CD4-positive, CD25-positive, alpha-beta regulatory T cell (primary cell): ENCODE measurements at regions not wholly inside any gene's neighbourhood (a gene's known extent, or its start where the extent isn't known, plus 50 kb on each side); places are given as distances from the start of the nearest gene placed in this dataset.
"Not testable (repeated sequence)": the region's sequence is repeated elsewhere in the genome, so short reads cannot be mapped to it uniquely, and the experiment has no call there.

Source experiments
- ATAC-seq, 2 donors: fragments of 150-1000 bp; cut with Tn5 transposase; one replicate each; pipeline ENCODE4 v1.10.0; 2021; ENCODE audit warnings: low read depth in 2 of 2, moderate number of reproducible peaks in 2 of 2, moderate library complexity in 1 of 2
- DNase-seq, 3 donors: peaks; one replicate each; pipeline versions ENCODE4 v3.0.0 to v3.0.0-alpha.2; 2012 to 2022; ENCODE audit warnings: mixed read lengths in 1 of 3
- H3K27ac ChIP-seq: one replicate; pipeline ENCODE4 v1.7.0; 2013; ENCODE audit warnings: mild to moderate bottlenecking, low read length; ENCODE audit not compliant: insufficient read depth, poor library complexity, severe bottlenecking
- H3K27me3 ChIP-seq: one replicate; pipeline ENCODE4 v1.7.0; 2013; ENCODE audit warnings: low read length; ENCODE audit not compliant: control insufficient read depth, insufficient read depth
- H3K36me3 ChIP-seq: one replicate; pipeline ENCODE4 v1.7.0; 2013; ENCODE audit warnings: mild to moderate bottlenecking, low read length, moderate library complexity; ENCODE audit not compliant: control insufficient read depth, insufficient read depth
- H3K4me1 ChIP-seq: 2 replicates; pipeline ENCODE4 v1.7.0; 2013; ENCODE audit warnings: mild to moderate bottlenecking, low read length; ENCODE audit not compliant: insufficient read depth, control insufficient read depth, poor library complexity, severe bottlenecking
- H3K4me3 ChIP-seq: one replicate; pipeline ENCODE4 v1.7.0; 2013; ENCODE audit warnings: low read depth, mild to moderate bottlenecking, low read length, moderate library complexity
- H3K9me3 ChIP-seq, 2 experiments: 1 replicate in 1 of 2; 2 replicates in 1 of 2; pipeline ENCODE4 v1.7.0; 2013; ENCODE audit warnings: low read length in 2 of 2, mild to moderate bottlenecking in 1 of 2, moderate library complexity in 1 of 2; ENCODE audit not compliant: control insufficient read depth in 2 of 2
- H3K27ac Mint-ChIP-seq, 3 donors: one replicate each; pipeline ENCODE4 v1.8.0; 2020 to 2022; ENCODE audit warnings: mild to moderate bottlenecking in 3 of 3, mixed read lengths in 3 of 3, moderate library complexity in 2 of 3
- H3K27me3 Mint-ChIP-seq: one replicate; pipeline ENCODE4 v1.8.0; 2022; ENCODE audit warnings: mild to moderate bottlenecking, mixed read lengths
- H3K36me3 Mint-ChIP-seq: one replicate; pipeline ENCODE4 v1.8.0; 2020; ENCODE audit warnings: mixed read lengths
- H3K4me1 Mint-ChIP-seq, 4 donors: one replicate each; pipeline ENCODE4 v1.8.0; 2020 to 2022; ENCODE audit warnings: mixed read lengths in 4 of 4, mild to moderate bottlenecking in 1 of 4
- H3K4me3 Mint-ChIP-seq, 4 donors: one replicate each; pipeline ENCODE4 v1.8.0; 2020 to 2022; ENCODE audit warnings: mild to moderate bottlenecking in 4 of 4, mixed read lengths in 4 of 4, moderate library complexity in 3 of 4
- H3K9me3 Mint-ChIP-seq, 7 donors: one replicate each; pipeline ENCODE4 v1.8.0; 2020 to 2022; ENCODE audit warnings: mixed read lengths in 7 of 7, mild to moderate bottlenecking in 3 of 7, moderate library complexity in 2 of 7

DNA sequence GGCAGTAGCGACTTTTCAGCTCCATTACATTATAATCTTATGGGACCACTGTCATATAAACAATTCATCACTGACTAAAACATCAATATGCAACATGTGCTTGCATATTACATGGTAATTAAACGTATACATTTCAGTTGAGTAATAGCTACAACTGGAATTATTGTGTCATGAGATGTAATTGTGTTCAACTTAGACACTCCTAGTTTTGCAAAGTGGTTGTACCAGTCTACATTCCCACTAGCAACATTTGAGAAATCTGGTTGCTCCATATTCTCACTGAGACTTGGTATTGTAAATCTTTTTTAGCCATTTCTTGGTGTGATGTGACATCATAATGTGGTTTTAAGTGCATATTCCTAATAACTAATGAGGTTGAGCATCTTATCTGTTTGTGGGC is 90.0 kb downstream of the CAPZA3 start:
- Mint-ChIP-seq H3K27me3 (no peaks in the 10 kb centered on the region), H3K9me3 (peaks cover 0 to 19% (median 8%) of the 10 kb centered on the region in 7 donors), H3K4me1 (no peaks in the 10 kb centered on the region), H3K36me3 (no peaks in the 10 kb centered on the region), H3K27ac (no peak overlapping the region), H3K4me3 (no peak overlapping the region)
- H3K4me1 ChIP-seq: no peaks in the 10 kb centered on the region
- H3K36me3 ChIP-seq: no peaks in the 10 kb centered on the region
- H3K9me3 ChIP-seq: peaks cover 0 to 5% of the 10 kb centered on the region in 2 experiments
- ATAC-seq: no peak
- H3K27me3 ChIP-seq: no peaks in the 10 kb centered on the region
- no peak for DNase-seq
- no peak overlapping the region for H3K27ac ChIP-seq
- no peak overlapping the region for H3K4me3 ChIP-seq

DNA sequence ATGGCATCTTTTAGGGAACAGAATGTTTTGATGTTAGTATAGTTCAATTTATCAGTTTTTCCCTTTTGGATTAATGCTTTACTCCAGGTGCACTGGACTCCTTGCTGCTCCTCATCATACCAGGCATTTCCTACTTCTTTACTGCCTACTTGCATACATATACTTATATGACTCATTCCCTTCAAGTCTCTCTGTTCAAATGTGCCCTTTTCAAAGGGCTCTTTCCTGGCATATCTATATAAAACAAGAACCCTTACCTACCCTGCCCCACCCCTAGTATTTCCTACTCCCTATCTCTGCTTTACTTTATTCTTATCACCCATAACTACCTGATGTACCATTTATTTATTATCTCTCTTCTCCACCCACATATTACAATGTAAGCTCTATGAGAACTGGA is 90.6 kb downstream of the CAPZA3 start:
- Histone ChIP-seq H3K27me3 (no peaks in the 10 kb centered on the region), H3K4me1 (no peaks in the 10 kb centered on the region), H3K4me3 (no peak overlapping the region), H3K36me3 (no peaks in the 10 kb centered on the region), H3K27ac (no peak overlapping the region), H3K9me3 (peaks cover 0 to 5% of the 10 kb centered on the region in 2 experiments)
- no peaks in the 10 kb centered on the region for H3K4me1 Mint-ChIP-seq
- DNase-seq: no peak
- peaks cover 0 to 19% (median 8%) of the 10 kb centered on the region in 7 donors for H3K9me3 Mint-ChIP-seq
- H3K4me3 Mint-ChIP-seq: no peak overlapping the region
- no peaks in the 10 kb centered on the region for H3K36me3 Mint-ChIP-seq
- ATAC-seq: no peak
- H3K27me3 Mint-ChIP-seq: no peaks in the 10 kb centered on the region
- H3K27ac Mint-ChIP-seq: no peak overlapping the region

DNA sequence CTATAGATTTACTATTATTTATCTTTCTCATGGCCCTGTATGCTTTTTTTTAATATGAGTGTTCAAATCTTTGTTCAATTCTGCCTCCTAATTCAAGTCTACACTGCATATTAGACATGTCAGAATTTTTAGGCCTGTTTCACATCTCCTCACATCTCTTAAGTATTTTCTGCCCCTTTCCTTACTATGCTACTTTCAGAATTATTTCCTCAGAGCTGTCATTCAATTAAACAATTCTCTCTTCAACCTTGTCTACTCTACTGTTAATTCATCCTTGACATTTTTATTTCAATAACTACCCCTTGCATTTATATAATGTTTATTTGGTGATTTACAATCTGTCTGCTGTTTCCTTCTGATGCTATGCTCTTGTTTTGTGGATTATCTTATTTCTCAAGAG is 91.1 kb downstream of the CAPZA3 start:
- Histone ChIP-seq H3K4me1 (no peaks in the 10 kb centered on the region), H3K4me3 (no peak overlapping the region), H3K27me3 (no peaks in the 10 kb centered on the region), H3K9me3 (peaks cover 0 to 5% of the 10 kb centered on the region in 2 experiments), H3K27ac (no peak overlapping the region), H3K36me3 (no peaks in the 10 kb centered on the region)
- Mint-ChIP-seq H3K27ac (no peak overlapping the region), H3K36me3 (no peaks in the 10 kb centered on the region), H3K4me1 (no peaks in the 10 kb centered on the region), H3K9me3 (peaks cover 0 to 19% (median 8%) of the 10 kb centered on the region in 7 donors), H3K27me3 (no peaks in the 10 kb centered on the region), H3K4me3 (no peak overlapping the region)
- DNase-seq (no peak), ATAC-seq (no peak)

DNA sequence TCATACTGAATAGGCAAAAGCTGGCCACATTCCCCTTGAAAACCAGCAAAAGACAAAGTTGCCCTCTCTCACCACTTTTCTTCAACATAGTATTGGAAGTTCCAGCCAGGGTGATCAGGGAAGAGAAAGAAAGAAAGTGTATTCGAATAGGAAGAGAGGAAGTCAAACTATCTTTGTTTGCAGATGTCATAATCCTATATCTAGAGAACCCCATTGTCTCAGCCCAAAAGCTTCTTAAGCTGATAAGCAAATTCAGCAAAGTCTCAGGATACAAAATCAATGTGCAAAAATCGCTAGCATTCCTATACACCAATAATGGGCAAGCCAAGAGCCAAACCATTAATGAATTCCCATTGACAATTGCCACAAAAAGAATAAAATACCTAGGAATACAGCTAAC is 95.0 kb downstream of the CAPZA3 start:
- not testable (repeated sequence) for H3K36me3 ChIP-seq, DNase-seq, H3K27ac ChIP-seq, H3K27me3 Mint-ChIP-seq, H3K27ac Mint-ChIP-seq, H3K36me3 Mint-ChIP-seq, H3K4me3 ChIP-seq, H3K4me1 ChIP-seq, H3K27me3 ChIP-seq, H3K4me3 Mint-ChIP-seq, ATAC-seq, H3K9me3 ChIP-seq, H3K4me1 Mint-ChIP-seq
- H3K9me3 Mint-ChIP-seq: peaks cover 0 to 19% (median 6%) of the 10 kb centered on the region in 7 donors

DNA sequence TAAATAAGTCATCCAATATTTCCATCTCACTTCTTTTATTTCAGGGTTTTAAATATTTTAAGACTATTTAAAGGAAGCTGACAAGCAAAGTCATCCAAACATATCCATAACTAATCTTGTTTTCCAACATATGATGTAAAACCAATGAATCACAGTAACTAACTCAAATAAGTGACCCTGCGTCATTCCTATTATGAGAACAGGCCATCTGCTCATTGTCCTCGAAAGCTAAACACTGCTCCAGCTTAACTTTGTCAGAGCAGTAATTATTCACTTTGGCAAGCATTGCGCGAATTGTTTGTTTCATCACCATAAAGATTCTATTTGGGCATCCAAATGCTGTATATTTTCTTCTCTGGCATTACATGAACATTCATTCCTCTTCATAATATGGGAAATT is 99.1 kb downstream of the CAPZA3 start:
- Histone ChIP-seq H3K9me3 (no peaks in the 10 kb centered on the region), H3K4me3 (no peak overlapping the region), H3K36me3 (no peaks in the 10 kb centered on the region), H3K27ac (no peak overlapping the region), H3K27me3 (no peaks in the 10 kb centered on the region), H3K4me1 (no peaks in the 10 kb centered on the region)
- H3K4me1 Mint-ChIP-seq: no peaks in the 10 kb centered on the region
- no peaks in the 10 kb centered on the region for H3K36me3 Mint-ChIP-seq
- H3K4me3 Mint-ChIP-seq: no peak overlapping the region
- H3K9me3 Mint-ChIP-seq: peaks cover 0 to 11% (median 7%) of the 10 kb centered on the region in 7 donors
- no peaks in the 10 kb centered on the region for H3K27me3 Mint-ChIP-seq
- no peak overlapping the region for H3K27ac Mint-ChIP-seq
- ATAC-seq (no peak), DNase-seq (no peak)

DNA sequence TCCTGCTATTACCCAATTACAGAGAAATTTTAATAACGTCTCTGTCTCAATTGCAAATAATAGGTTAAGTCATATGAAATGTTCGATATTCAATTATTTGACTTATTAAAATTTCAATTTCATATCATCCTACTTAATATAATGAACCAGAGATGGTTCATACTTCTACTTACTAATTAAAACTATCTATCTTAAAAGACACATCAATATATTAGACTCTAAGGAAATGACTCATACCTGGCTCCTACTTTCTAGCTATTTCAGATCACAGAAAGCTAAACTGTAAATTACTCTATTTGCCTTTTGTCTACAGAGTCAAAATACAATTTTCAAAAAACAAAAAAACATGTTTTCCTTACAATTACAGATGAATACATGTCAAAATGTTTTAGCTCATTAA is 99.6 kb downstream of the CAPZA3 start:
- Mint-ChIP-seq H3K27ac (no peak overlapping the region), H3K27me3 (no peaks in the 10 kb centered on the region), H3K9me3 (peaks cover 0 to 13% (median 7%) of the 10 kb centered on the region in 7 donors), H3K4me1 (no peaks in the 10 kb centered on the region), H3K36me3 (no peaks in the 10 kb centered on the region), H3K4me3 (no peak overlapping the region)
- no peaks in the 10 kb centered on the region for H3K27me3 ChIP-seq
- H3K4me3 ChIP-seq: no peak overlapping the region
- no peak for ATAC-seq
- no peaks in the 10 kb centered on the region for H3K9me3 ChIP-seq
- H3K4me1 ChIP-seq: no peaks in the 10 kb centered on the region
- H3K36me3 ChIP-seq: no peaks in the 10 kb centered on the region
- no peak overlapping the region for H3K27ac ChIP-seq
- DNase-seq: no peak

DNA sequence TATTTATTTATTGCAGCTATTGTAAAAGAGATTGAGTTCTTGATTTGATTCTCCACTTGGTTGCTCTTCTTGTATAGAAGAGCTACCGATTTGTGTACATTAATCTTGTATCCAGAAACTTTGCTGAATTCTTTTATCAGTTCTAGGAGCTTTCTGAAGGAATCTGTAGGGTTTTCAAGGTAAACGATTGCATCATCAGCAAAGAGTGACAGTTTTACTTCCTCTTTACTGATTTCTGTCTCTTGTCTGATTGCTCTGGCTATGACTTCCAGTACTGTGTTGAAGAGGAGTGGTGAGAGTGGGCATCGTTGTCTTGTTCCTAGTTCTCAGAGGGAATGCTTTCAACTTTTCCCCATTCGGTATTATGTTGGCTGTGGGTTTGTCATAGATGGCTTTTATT is 103.1 kb downstream of the CAPZA3 start:
- H3K27me3 ChIP-seq, ATAC-seq, H3K9me3 ChIP-seq, H3K27ac Mint-ChIP-seq, H3K36me3 Mint-ChIP-seq, H3K4me3 Mint-ChIP-seq, H3K27me3 Mint-ChIP-seq, H3K4me1 Mint-ChIP-seq, DNase-seq, H3K4me1 ChIP-seq, H3K4me3 ChIP-seq, H3K36me3 ChIP-seq, H3K27ac ChIP-seq: not testable (repeated sequence)
- H3K9me3 Mint-ChIP-seq: peaks cover 6 to 14% (median 10%) of the 10 kb centered on the region in 7 donors

DNA sequence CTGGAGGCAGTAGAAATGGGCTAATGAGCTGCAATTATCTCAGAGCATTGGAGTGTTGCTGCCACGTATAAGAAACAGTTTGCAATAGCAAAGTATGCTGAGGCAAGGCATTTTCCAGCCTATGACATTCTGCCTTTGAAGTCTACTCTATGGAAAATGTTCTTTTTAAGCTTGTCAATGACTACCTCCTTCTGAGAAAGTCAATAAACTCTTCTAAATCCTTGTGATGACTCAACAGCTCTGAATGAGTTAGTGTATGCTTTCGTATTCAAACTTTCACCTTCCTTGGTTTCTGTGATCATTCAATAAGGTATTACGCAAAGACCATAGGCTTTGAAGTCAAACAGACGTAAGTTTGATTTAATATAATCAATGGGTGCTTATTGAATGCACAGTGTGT is 111.2 kb downstream of the CAPZA3 start:
- Histone ChIP-seq H3K4me1 (no peaks in the 10 kb centered on the region), H3K4me3 (no peak overlapping the region), H3K9me3 (no peaks in the 10 kb centered on the region), H3K36me3 (no peaks in the 10 kb centered on the region), H3K27me3 (no peaks in the 10 kb centered on the region), H3K27ac (no peak overlapping the region)
- ATAC-seq (no peak), DNase-seq (no peak)
- Mint-ChIP-seq H3K4me1 (no peaks in the 10 kb centered on the region), H3K4me3 (no peak overlapping the region), H3K27me3 (peaks cover 4% of the 10 kb centered on the region), H3K36me3 (no peaks in the 10 kb centered on the region), H3K27ac (no peak overlapping the region), H3K9me3 (peaks cover under 1 to 7% (median 3%) of the 10 kb centered on the region in 7 donors)
